GM13977 (cell line): ENCODE measurements at regions not wholly inside any gene's neighbourhood (a gene's known extent, or its start where the extent isn't known, plus 50 kb on each side); places are given as distances from the start of the nearest gene placed in this dataset.
A peak's percentile ranks its signal among the peaks of the same experiment; 100 is the strongest.

Experiments used
- DNase-seq: peaks from one replicate; pipeline ENCODE4 v3.0.0; 2012; ENCODE audit warnings: low spot score
- in situ Hi-C: fragments of 300-500 bp; cut with MboI; formaldehyde crosslinking; loops from one replicate; pipeline ENCODE4 v1.12.0; 2022; ENCODE audit warnings: low sequenced_read_pairs, low pct_unique_long_range_greater_than_20kb, mixed read lengths, inconsistent platforms; ENCODE audit not compliant: unreplicated experiment
- TF ChIP-seq, protein P1 (sequence below): IDR thresholded peaks from 2 replicates; pipeline ENCODE4 v1.5.1; 2012; ENCODE audit warnings: mild to moderate bottlenecking, control low read depth; ENCODE audit not compliant: insufficient read depth; ENCODE audit errors: extremely low read depth, missing control alignments

DNA sequence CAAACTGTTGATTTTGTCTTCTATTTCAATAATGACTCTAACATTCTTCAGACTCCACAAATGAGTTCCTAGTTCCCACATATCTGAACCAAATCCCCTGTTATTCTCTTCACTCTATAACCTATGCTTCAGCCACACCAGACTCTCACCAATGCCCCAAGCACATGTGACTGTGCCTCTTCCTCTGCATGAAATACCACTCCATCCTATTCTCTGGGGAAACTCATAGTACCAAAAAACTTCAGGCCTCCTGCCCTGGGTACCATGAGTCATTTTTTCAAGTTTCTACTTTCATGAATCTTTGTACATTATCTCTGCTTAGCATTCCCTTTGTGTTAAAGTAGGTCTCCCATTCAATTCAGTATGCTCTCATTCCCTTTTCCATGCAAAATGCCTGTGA is 353.2 kb downstream of the ZEB2 start:
- in situ Hi-C loops = loop anchor here (10.0 kb wide), 1 partner anchor 348 kb away; no protein-coding TSS in a partner anchor
- TF ChIP-seq, protein P1, sequence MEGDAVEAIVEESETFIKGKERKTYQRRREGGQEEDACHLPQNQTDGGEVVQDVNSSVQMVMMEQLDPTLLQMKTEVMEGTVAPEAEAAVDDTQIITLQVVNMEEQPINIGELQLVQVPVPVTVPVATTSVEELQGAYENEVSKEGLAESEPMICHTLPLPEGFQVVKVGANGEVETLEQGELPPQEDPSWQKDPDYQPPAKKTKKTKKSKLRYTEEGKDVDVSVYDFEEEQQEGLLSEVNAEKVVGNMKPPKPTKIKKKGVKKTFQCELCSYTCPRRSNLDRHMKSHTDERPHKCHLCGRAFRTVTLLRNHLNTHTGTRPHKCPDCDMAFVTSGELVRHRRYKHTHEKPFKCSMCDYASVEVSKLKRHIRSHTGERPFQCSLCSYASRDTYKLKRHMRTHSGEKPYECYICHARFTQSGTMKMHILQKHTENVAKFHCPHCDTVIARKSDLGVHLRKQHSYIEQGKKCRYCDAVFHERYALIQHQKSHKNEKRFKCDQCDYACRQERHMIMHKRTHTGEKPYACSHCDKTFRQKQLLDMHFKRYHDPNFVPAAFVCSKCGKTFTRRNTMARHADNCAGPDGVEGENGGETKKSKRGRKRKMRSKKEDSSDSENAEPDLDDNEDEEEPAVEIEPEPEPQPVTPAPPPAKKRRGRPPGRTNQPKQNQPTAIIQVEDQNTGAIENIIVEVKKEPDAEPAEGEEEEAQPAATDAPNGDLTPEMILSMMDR = no peak
- DNase-seq = no peak

GRCh38 chr2:144165599-144166250 is 354.2 kb downstream of the ZEB2 start:
- in situ Hi-C loops = loop anchor here (10.0 kb wide), 1 partner anchor 349 kb away; no protein-coding TSS in a partner anchor
- DNase-seq = no peak
- TF ChIP-seq, protein P1 = no peak

- in situ Hi-C loops = loop anchor here (10.0 kb wide), 1 partner anchor 351 kb away; no protein-coding TSS in a partner anchor
- no peak for DNase-seq
- TF ChIP-seq, protein P1 = no peak
Measured at GRCh38 chr2:144163592-144163991, 356.3 kb downstream of the ZEB2 start.

- DNase-seq = peak; percentile 17
- in situ Hi-C loops = loop anchor here (10.0 kb wide), 1 partner anchor 352 kb away; no protein-coding TSS in a partner anchor
- TF ChIP-seq, protein P1 = peak; percentile 60
Measured at GRCh38 chr2:144162652-144163051, 357.3 kb downstream of the ZEB2 start.

DNA sequence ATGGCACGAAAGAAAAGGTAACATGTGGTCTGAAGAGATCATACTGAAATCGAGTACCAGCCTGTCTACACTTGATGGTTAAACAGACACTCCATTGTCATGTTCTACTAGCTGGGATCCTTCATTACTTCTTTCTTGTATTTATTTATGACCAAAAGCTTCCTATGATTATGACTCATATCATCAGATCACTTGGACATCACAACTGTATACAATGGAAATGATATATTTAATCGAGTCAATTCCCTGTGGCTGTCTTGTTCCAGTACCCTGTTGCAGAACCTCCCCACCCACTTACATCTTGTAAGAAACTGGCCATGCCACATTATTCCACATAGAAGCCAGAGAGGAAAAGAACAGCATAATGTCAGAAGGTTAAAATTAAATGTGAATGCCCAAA is 358.9 kb downstream of the ZEB2 start:
- in situ Hi-C loops = loop anchor here (10.0 kb wide), 1 partner anchor 354 kb away; no protein-coding TSS in a partner anchor
- TF ChIP-seq, protein P1 = no peak
- DNase-seq = no peak

DNA sequence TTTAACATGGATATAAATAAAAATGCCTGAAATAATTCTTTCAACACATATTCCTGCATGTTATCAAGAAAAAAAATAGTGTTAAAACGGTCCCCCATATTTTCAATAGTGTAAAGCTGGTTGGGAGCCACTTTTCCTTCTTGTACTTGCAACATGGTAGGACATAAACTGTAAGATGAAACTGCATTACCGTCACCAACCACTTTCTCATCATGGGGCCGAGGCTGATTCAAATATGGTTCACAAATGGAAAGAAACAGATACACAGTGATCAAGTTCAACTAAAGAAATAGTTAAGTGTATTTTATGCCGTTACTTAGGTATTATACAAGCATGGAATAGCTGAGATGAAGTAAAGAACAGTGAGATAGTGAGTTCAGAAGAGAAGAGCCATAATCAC is 360.7 kb downstream of the ZEB2 start:
- TF ChIP-seq, protein P1 = no peak
- DNase-seq = no peak
- in situ Hi-C loops = no loop called here

DNA sequence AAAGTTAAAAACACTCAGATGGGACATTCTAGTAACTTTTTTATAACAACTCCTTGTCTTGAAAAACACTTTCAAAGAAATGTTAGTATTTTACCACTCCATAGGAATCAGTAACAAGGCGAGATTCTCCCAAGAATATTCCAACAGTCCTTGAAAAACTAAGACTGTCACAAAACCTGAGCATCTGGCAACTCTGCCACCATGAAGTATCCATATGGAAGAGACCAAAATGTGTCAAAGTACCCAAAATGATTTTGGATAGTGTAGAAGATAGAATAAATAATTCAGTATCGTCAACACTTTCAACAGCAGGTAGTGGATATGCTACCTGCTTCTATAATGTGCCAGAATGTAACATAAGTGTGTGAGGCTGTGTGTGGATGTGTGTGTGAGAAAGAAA is 361.8 kb downstream of the ZEB2 start:
- TF ChIP-seq, protein P1 = no peak
- no peak for DNase-seq
- in situ Hi-C loops = no loop called here
